ENCODE measurements at regions not wholly inside any gene's neighbourhood (a gene's known extent, or its start where the extent isn't known, plus 50 kb on each side); places are given as distances from the start of the nearest gene placed in this dataset.

GRCh38 chr9:129459547-129460322 is 161.2 kb downstream of the C9orf50 start:
- Histone ChIP-seq H3K27ac (ENCODE audit: insufficient read depth, low read length) (peak overlapping the region; percentile 57), H3K4me2 (ENCODE audit: low read depth, low read length) (no peak overlapping the region)
- no peak for ATAC-seq (ENCODE audit: low read depth)

More at GRCh38 chr9:129459547-129460322, 161.2 kb downstream of the C9orf50 start:
- dilution Hi-C loops (cut with HindIII; ENCODE audit: low sequenced_read_pairs, unreplicated experiment) (no loop called here), in situ Hi-C loops (cut with MboI; ENCODE audit: low sequenced_read_pairs) (no loop called here), intact Hi-C loops (cut with micrococcal nuclease) (loop anchor here (1.0 kb wide), 1 partner anchor 152 kb away; no protein-coding TSS in a partner anchor)
- H3K9ac ChIP-seq (ENCODE audit: low read depth, low read length), result peak overlapping the region; percentile 16; the same call in 1 of the 2 replicates
- ChIA-PET CTCF (interaction anchor here (1.0 to 1.7 kb wide), 3 partner anchors 24 to 285 kb away, joined by 3 to 5 read pairs (median 3); no protein-coding TSS in a partner anchor), POLR2A (ENCODE audit: unreplicated experiment) (interaction anchor here (0.6 to 1.7 kb wide), 5 partner anchors 23 to 285 kb away, joined by 3 to 8 read pairs (median 4); partner anchors contain the start of gene IER5L)
- peak overlapping the region; percentile 77 for H3K14ac ChIP-seq (replicated peaks; ENCODE audit: low read depth, low read length)
- TF ChIP-seq MAZ (IDR thresholded peaks at IDR 0.05; ENCODE audit: borderline replicate concordance, low read depth, low read length) (peak; percentile 4; the same call in 1 of the 2 replicates), RAD21 (IDR thresholded peaks at IDR 0.05; ENCODE audit: low read length) (no peak)
- H3K4me1 ChIP-seq (ENCODE audit: control insufficient read depth, insufficient read depth, low read length), result peaks cover 33% of the 10 kb centered on the region
- peak overlapping the region; percentile 94 for H4K91ac ChIP-seq (ENCODE audit: insufficient read depth, low read depth, low read length)
- H2BK15ac ChIP-seq (ENCODE audit: low read depth, low read length), result peak overlapping the region; percentile 78; the same call in 2 of the 3 replicates
- H2AK9ac ChIP-seq (replicated peaks; ENCODE audit: low read depth, low read length, poor library complexity), result peak overlapping the region; percentile 95
- peak overlapping the region; percentile 43; the same call in 1 of the 2 replicates for H3K18ac ChIP-seq (ENCODE audit: low read depth, low read length)
- BruUV-seq (replicated peaks), result no TSS peak
- no peak overlapping the region for H3K56ac ChIP-seq (ENCODE audit: extremely low read depth, insufficient read depth, low read length)
- peak overlapping the region; percentile 90 for H2BK120ac ChIP-seq (ENCODE audit: low read depth, low read length)
- H4K8ac ChIP-seq (ENCODE audit: low read depth in 2 of 2, low read length in 2 of 2), result peak overlapping the region; percentile 64 to 86
- H3K27me3 ChIP-seq (ENCODE audit: control insufficient read depth, insufficient read depth, low read length), result no peaks in the 10 kb centered on the region
- H3K4ac ChIP-seq (ENCODE audit: low read depth, low read length), result peak overlapping the region; percentile 86
- no peaks in the 10 kb centered on the region for H3K9me3 ChIP-seq (ENCODE audit: control insufficient read depth, insufficient read depth, low read length)
- peaks cover 3 to 9% of the 10 kb centered on the region in 2 experiments; a peak in 2 of 4 replicates for H3K79me1 ChIP-seq (ENCODE audit: low read depth in 1 of 2, low read length in 2 of 2)
- 45% methylated on average over 4 of the region's 29 CpGs; no CpG with 5 or more reads in 1 of the 2 experiments for WGBS, 2 experiments (ENCODE audit: extremely low coverage in 2 of 2, insufficient read length in 1 of 2)
- H2BK20ac ChIP-seq (ENCODE audit: low read depth, low read length), result peak overlapping the region; percentile 78
- H2BK5ac ChIP-seq (ENCODE audit: low read depth, low read length, poor library complexity, severe bottlenecking), result peak overlapping the region; percentile 79
- no peak overlapping the region for H3K4me3 ChIP-seq (ENCODE audit: insufficient read depth, low read depth, low read length)
- H3K36me3 ChIP-seq (ENCODE audit: control insufficient read depth, insufficient read depth, low read length), result no peaks in the 10 kb centered on the region
- peak overlapping the region; percentile 47 for H4K5ac ChIP-seq (ENCODE audit: low read depth, low read length)
- no peak overlapping the region for H3K23ac ChIP-seq (ENCODE audit: low read depth, low read length)
- H2AK5ac ChIP-seq (ENCODE audit: low read depth, low read length), result peak overlapping the region; percentile 96
- no peaks in the 10 kb centered on the region for H4K20me1 ChIP-seq (ENCODE audit: insufficient read depth, low read length)
- H3K9me1 ChIP-seq (ENCODE audit: insufficient read depth, low read length), result 0 out of 2 replicates have a peak, but pooled peaks cover 3% of the 10 kb centered on the region
- peak overlapping the region; percentile 77 for H2AFZ ChIP-seq (replicated peaks; ENCODE audit: low read length, poor library complexity)
- DNase-seq, result no peak
